ENCODE measurements at regions not wholly inside any gene's neighbourhood (a gene's known extent, or its start where the extent isn't known, plus 50 kb on each side); places are given as distances from the start of the nearest gene placed in this dataset.
"Not testable (repeated sequence)": the region's sequence is repeated elsewhere in the genome, so short reads cannot be mapped to it uniquely, and the experiment has no call there.

GRCh38 chr4:137468836-137469235 is 63.5 kb downstream of the PCDH18 start:
- no peak for DNase-seq (ENCODE audit: low read depth in 2 of 2)

- no peak for DNase-seq (ENCODE audit: low read depth in 2 of 2)
These were observed 64.8 kb downstream of the PCDH18 start for GRCh38 chr4:137467537-137467936.

GRCh38 chr4:137463377-137464003 is 68.8 kb downstream of the PCDH18 start:
- DNase-seq (ENCODE audit: low read depth in 2 of 2) = no peak

- no peak for DNase-seq (ENCODE audit: low read depth in 2 of 2)
These were observed 76.5 kb downstream of the PCDH18 start for GRCh38 chr4:137455647-137456321.

GRCh38 chr4:137454767-137455166 is 77.5 kb downstream of the PCDH18 start:
- no peak for DNase-seq (ENCODE audit: low read depth in 2 of 2)

- DNase-seq (ENCODE audit: low read depth in 2 of 2) = no peak
These were observed 79.5 kb downstream of the PCDH18 start for GRCh38 chr4:137452799-137453198.

- DNase-seq (ENCODE audit: low read depth in 2 of 2) = no peak
These were observed 81.0 kb downstream of the PCDH18 start for GRCh38 chr4:137451172-137451825.

GRCh38 chr4:137448402-137448801 is 83.9 kb downstream of the PCDH18 start:
- no peak for DNase-seq (ENCODE audit: low read depth in 2 of 2)

- no peak for DNase-seq (ENCODE audit: low read depth in 2 of 2)
These were observed 86.2 kb downstream of the PCDH18 start for GRCh38 chr4:137446071-137446470.

GRCh38 chr4:137443031-137443800 is 89.1 kb downstream of the PCDH18 start:
- DNase-seq (ENCODE audit: low read depth in 2 of 2) = no peak

- peak in 1 of 2 experiments; percentile 9 for DNase-seq (ENCODE audit: low read depth in 2 of 2)
These were observed 99.6 kb downstream of the PCDH18 start for GRCh38 chr4:137432446-137433311.

GRCh38 chr4:137430171-137430570 is 102.1 kb downstream of the PCDH18 start:
- no peak for DNase-seq (ENCODE audit: low read depth in 2 of 2)

GRCh38 chr4:137427411-137427810 is 104.9 kb downstream of the PCDH18 start:
- no peak for DNase-seq (ENCODE audit: low read depth in 2 of 2)

GRCh38 chr4:137425281-137425680 is 107.0 kb downstream of the PCDH18 start:
- no peak for DNase-seq (ENCODE audit: low read depth in 2 of 2)

GRCh38 chr4:137422666-137423065 is 109.6 kb downstream of the PCDH18 start:
- no peak for DNase-seq (ENCODE audit: low read depth in 2 of 2)

GRCh38 chr4:137421796-137422195 is 110.5 kb downstream of the PCDH18 start:
- peak; percentile 31 to 45 for DNase-seq (ENCODE audit: low read depth in 2 of 2)

- DNase-seq (ENCODE audit: low read depth in 2 of 2) = no peak
These were observed 111.3 kb downstream of the PCDH18 start for GRCh38 chr4:137420901-137421396.

GRCh38 chr4:137417676-137418075 is 114.6 kb downstream of the PCDH18 start:
- DNase-seq (ENCODE audit: low read depth in 2 of 2) = peak in 1 of 2 experiments; percentile 38

- no peak for DNase-seq (ENCODE audit: low read depth in 2 of 2)
These were observed 117.5 kb downstream of the PCDH18 start for GRCh38 chr4:137414802-137415201.

GRCh38 chr4:137408527-137409177 is 123.6 kb downstream of the PCDH18 start:
- no peak for DNase-seq (ENCODE audit: low read depth in 2 of 2)

- DNase-seq (ENCODE audit: low read depth in 2 of 2) = not testable (repeated sequence)
These were observed 126.5 kb downstream of the PCDH18 start for GRCh38 chr4:137405833-137406232.
